ENCODE measurements at regions not wholly inside any gene's neighbourhood (a gene's known extent, or its start where the extent isn't known, plus 50 kb on each side); places are given as distances from the start of the nearest gene placed in this dataset.

- Histone ChIP-seq H3K9me3 (no peaks in the 10 kb centered on the region), H3K36me3 (no peaks in the 10 kb centered on the region), H3K27me3 (no peaks in the 10 kb centered on the region), H3K4me1 (no peaks in the 10 kb centered on the region), H3K4me3 (no peak overlapping the region), H3K27ac (no peak overlapping the region)
- TF ChIP-seq, protein P1, sequence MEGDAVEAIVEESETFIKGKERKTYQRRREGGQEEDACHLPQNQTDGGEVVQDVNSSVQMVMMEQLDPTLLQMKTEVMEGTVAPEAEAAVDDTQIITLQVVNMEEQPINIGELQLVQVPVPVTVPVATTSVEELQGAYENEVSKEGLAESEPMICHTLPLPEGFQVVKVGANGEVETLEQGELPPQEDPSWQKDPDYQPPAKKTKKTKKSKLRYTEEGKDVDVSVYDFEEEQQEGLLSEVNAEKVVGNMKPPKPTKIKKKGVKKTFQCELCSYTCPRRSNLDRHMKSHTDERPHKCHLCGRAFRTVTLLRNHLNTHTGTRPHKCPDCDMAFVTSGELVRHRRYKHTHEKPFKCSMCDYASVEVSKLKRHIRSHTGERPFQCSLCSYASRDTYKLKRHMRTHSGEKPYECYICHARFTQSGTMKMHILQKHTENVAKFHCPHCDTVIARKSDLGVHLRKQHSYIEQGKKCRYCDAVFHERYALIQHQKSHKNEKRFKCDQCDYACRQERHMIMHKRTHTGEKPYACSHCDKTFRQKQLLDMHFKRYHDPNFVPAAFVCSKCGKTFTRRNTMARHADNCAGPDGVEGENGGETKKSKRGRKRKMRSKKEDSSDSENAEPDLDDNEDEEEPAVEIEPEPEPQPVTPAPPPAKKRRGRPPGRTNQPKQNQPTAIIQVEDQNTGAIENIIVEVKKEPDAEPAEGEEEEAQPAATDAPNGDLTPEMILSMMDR (IDR thresholded peaks at IDR 0.05) = no peak
- intact Hi-C loops (cut with DNase I) = no loop called here
- no peak for DNase-seq
- ATAC-seq = no peak
Measured at GRCh38 chr14:76638841-76639240, 122.4 kb upstream of the VASH1 start.

- no peak for DNase-seq
- H3K4me1 ChIP-seq = no peaks in the 10 kb centered on the region
- H3K9me3 ChIP-seq = no peaks in the 10 kb centered on the region
- no peak overlapping the region for H3K4me3 ChIP-seq
- intact Hi-C loops (cut with DNase I) = no loop called here
- no peak overlapping the region for H3K27ac ChIP-seq
- no peaks in the 10 kb centered on the region for H3K27me3 ChIP-seq
- TF ChIP-seq, protein P1 (IDR thresholded peaks at IDR 0.05) = no peak
- no peak for ATAC-seq
- no peaks in the 10 kb centered on the region for H3K36me3 ChIP-seq
Measured at GRCh38 chr14:76639606-76640229, 121.5 kb upstream of the VASH1 start.

GRCh38 chr14:76640923-76641395, 120.3 kb upstream of the VASH1 start:
- intact Hi-C loops (cut with DNase I) = no loop called here
- TF ChIP-seq, protein P1 (IDR thresholded peaks at IDR 0.05) = no peak
- Histone ChIP-seq H3K4me1 (no peaks in the 10 kb centered on the region), H3K36me3 (no peaks in the 10 kb centered on the region), H3K27me3 (no peaks in the 10 kb centered on the region), H3K27ac (no peak overlapping the region), H3K4me3 (no peak overlapping the region), H3K9me3 (no peaks in the 10 kb centered on the region)
- ATAC-seq (no peak), DNase-seq (no peak)

DNA sequence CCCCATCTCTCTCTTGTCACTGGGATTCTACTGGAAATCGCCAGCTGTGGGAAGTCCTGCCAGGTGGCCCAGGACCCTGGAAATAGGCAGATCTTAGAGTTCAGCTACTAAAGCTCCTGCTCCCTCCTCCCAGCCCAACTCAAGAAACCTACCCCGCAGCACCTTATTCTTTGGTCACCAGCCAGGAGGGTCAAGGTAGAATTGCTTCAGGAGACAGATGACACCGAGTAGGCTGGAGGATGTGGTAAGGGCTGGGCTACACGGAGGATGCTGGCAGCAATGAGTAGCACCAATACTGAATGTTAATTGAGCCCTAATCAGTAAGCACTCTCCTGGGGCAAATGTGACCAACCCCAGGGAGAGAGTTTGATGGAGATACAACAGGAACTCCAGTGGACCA, 119.7 kb upstream of the VASH1 start:
- DNase-seq (no peak), ATAC-seq (no peak)
- Histone ChIP-seq H3K27ac (no peak overlapping the region), H3K27me3 (no peaks in the 10 kb centered on the region), H3K9me3 (no peaks in the 10 kb centered on the region), H3K4me1 (no peaks in the 10 kb centered on the region), H3K4me3 (no peak overlapping the region), H3K36me3 (no peaks in the 10 kb centered on the region)
- intact Hi-C loops (cut with DNase I) = no loop called here
- TF ChIP-seq, protein P1 (IDR thresholded peaks at IDR 0.05) = no peak

- TF ChIP-seq, protein P1 (IDR thresholded peaks at IDR 0.05) = no peak
- intact Hi-C loops (cut with DNase I) = no loop called here
- H3K4me1 ChIP-seq = no peaks in the 10 kb centered on the region
- H3K9me3 ChIP-seq = no peaks in the 10 kb centered on the region
- H3K36me3 ChIP-seq = no peaks in the 10 kb centered on the region
- no peaks in the 10 kb centered on the region for H3K27me3 ChIP-seq
- no peak overlapping the region for H3K27ac ChIP-seq
- ATAC-seq (no peak), DNase-seq (no peak)
- no peak overlapping the region for H3K4me3 ChIP-seq
Measured at GRCh38 chr14:76643887-76644286, 117.4 kb upstream of the VASH1 start.
